HG02571 (cell line): ENCODE measurements at regions not wholly inside any gene's neighbourhood (a gene's known extent, or its start where the extent isn't known, plus 50 kb on each side); places are given as distances from the start of the nearest gene placed in this dataset.
"Not testable (repeated sequence)": the region's sequence is repeated elsewhere in the genome, so short reads cannot be mapped to it uniquely, and the experiment has no call there.

ENCODE experiments used
- ATAC-seq: cut with Tn5 transposase; IDR thresholded peaks from one replicate; pipeline ENCODE4 v1.9.1; 2021; ENCODE audit warnings: mild to moderate bottlenecking, moderate library complexity; ENCODE audit not compliant: unreplicated experiment

DNA sequence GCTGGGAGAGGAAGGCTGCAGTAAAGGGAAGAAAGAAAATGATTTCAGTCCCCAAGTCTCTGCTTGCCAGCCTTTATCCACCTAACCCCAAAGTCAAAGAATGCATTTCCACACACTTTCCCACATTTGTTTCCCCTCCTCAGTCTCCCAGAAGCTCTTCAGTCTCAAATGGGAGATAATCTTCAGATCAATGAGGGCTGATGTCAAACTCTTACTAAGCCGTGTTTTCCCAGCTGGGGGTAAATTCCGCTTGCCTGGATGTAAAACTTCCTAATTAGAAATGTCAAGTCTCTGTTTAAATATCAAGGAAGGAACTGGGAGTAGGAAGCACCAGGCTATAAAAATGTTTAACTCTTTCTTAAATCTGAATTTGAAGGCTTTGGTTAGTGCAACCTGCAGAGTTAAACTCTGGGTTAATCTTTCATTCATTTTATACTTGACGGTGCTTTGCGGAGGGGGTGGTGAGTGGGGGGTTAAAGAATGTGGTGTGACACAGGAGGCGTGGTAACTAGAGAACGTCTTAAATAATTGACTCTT is 601.4 kb upstream of the ACTRT1 start:
- ATAC-seq = no peak

DNA sequence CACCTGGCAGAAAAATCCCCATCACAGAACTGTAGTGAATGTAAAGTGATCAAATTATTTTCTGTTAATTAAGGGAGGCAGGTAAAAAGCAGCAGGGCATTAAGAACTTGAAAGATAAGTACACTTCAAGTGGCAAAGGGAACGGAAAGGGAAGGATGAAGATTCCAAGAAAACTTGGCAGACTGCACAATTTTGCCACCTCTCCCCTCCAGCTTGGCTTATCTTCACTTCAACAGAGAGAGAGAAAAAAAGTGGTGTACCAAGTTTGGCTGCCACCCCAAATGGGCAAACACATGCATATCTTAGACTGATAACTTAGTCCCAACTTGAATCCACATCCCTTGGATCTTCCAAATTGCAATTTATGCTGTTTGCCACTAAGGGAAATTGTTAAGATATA is 598.1 kb upstream of the ACTRT1 start:
- ATAC-seq = no peak

DNA sequence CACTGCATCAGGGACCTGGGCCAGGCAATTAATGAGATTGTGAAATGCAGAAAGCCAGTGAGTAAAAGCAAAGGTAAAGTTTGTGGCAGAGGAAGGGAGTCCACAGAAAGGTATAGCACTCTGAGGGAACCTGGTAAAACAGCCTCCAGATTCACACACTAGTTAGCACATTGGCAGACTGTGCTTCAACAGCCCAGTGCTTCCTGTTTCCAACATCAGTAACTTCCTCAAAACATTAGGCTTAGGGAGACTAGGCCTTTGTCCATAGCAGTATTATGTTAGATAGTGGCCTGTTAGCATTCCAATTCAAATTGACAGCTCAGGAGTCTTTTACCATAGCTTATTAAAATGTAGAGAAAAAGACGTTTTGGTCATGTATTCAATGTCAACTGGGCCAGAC is 582.6 kb upstream of the ACTRT1 start:
- no peak for ATAC-seq

DNA sequence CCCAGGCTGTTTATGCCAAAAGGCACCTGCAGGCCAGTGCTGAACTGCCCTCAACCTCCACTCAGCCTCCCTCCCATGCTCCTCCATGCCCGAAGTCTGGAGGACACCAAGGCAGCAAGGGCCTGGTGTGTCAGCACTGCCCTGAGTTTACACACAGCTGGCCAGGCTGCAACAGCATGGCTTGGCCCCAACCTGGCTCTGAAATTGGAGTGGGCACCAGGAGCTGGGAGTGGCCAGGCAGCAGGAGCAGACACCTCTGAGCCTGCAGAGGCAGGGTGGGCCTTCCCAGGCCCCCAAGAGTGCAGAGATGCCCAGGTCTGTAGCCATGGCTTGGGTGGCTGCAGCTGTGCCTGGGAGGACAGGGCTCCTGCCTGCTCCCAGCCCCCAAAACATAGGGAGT is 571.2 kb upstream of the ACTRT1 start:
- no peak for ATAC-seq

DNA sequence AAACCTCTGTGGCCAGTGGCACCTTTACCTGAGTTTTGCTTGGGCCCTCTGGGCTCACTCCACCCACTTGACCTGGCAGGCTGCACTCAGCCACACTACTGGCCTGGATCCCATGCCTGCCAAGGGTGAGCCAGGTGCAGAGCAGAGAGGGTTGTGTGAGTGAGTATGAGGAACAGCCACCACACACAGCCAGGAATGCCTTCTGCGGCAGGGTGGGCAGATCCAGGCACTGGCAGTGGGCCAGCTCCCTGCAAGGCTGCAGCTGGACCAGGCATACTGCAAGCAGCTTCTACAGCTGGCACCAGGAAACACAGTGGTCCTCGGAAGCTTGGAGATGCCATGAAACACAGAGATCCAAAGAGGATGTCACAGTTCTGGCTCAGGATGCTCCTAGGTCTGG is 570.1 kb upstream of the ACTRT1 start:
- no peak for ATAC-seq

DNA sequence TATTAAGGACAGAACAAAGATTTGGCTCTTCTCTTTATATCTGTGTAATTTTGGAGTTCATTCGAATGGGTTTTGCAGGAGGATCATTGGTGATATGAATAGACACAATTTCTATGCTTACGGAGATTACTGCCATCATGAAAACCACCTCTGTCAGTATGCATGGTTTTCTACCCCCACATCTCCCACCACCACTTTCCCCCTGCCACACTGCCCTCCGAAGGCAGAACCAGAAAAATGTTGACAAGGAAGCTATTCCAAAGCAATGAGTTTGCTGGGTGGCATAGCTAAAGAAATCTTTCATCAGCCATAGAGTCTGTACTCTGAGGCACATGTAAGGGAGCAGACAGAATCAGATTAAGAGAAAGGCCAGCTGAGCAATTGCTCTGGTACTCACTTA is 567.3 kb upstream of the ACTRT1 start:
- ATAC-seq = no peak

DNA sequence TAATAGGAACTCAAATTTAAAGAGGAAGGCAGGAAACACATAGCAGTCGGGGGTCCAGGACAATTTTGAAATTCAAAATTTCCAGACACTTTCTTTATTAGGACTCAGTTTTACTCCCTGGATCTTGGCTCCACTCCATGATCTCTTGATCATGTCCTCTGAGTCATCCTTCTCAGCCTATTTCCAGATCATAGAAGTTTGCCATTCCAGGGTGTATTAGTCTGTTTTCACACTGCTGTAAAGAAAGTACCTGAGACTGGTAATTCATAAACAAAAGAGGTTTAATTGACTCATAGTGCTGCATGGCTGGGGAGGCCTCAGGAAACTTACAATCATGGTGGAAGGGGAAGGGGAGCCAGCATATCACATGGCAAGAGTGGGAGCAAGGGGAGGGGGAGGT is 564.7 kb upstream of the ACTRT1 start:
- ATAC-seq = no peak

DNA sequence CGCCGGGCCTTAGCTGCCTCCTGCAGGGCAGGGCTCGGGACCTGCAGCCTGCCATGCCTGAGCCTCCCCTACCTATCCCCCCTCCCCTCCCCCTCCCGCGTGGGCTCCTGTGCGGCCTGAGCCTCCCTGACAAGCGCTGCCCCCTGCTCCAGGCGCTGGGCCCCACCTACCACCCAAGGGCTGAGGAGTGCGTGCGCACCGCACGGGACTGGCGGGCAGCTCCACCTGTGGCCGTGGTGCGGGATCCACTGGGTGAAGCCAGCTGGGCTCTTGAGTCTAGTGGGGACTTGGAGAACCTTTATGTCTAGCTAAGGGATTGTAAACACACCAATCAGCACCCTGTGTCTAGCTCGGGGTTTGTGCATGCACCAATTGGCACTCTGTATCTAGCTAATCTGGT is 554.6 kb upstream of the ACTRT1 start:
- ATAC-seq = not testable (repeated sequence)

DNA sequence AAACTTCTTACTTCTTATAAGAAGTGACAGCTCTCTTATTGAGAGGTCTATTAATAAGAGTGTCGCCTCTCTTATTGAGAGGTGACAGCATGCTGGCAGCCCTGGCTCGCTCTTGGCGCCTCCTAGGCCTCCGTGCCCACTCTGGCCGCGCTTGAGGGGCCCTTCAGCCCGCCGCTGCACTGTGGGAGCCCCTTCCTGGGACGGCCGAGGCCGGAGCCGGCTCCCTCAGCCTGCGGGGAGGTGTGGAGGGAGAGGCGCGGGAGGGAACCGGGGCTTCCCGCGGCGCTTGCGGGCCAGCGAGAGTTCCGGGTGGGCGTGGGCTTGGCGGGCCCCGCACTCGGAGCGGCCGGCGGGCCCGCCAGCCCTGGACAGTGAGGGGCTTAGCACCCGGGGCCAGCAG is 554.2 kb upstream of the ACTRT1 start:
- ATAC-seq = not testable (repeated sequence)

DNA sequence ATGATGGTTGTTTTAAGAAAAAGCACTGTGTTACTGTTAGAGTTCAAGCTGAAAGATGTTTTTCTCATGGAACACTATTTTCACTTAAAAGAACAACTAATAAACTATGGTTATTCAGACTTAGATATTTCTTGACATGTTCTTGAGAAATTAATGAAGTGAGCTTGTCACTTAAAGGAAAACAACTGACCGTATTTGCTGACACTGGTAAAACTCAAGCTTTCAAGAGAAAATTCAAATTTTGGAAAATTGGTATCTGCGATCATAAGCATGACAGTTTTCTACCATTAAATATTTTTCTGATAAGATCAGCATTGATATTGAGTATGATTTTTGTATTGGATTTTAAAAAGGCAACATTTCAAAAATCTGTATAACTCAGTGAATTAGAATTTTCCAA is 549.5 kb upstream of the ACTRT1 start:
- ATAC-seq = no peak

DNA sequence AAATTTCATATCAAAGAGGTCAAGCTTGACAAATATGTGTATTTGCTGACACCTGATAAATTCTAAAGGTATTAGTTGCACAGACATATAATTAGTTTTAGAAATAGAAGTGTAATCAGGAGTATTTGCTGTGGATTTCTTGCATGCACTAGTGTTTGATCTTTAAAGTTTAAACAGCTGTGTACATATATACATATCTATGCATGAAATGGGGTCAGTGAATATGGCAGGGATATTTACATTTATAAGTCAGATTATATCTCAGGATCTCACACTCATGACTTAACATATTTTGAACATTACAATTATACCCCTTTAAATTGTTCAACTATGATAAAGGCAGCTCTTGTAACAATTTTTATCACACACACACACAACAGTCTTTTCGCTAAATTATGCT is 547.4 kb upstream of the ACTRT1 start:
- ATAC-seq = no peak

DNA sequence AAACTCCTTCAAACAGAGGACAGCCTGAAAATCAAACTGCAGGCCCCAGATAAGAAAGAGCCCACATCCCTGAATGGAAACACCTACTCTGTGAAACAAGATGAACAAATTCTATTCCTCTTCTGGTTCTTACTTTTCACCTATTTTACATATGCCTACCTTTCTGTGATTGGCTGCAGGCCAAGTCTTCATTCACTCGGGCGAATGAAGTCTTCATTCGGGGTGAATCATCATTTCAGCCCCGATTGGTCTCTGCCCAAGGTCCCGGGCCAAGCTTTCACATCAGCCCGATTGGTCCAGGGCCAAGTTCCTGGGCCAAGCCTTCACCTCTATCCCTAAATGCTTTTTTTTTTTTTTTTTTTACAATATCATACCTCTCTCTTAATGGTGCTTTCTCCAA is 529.8 kb upstream of the ACTRT1 start:
- no peak for ATAC-seq

DNA sequence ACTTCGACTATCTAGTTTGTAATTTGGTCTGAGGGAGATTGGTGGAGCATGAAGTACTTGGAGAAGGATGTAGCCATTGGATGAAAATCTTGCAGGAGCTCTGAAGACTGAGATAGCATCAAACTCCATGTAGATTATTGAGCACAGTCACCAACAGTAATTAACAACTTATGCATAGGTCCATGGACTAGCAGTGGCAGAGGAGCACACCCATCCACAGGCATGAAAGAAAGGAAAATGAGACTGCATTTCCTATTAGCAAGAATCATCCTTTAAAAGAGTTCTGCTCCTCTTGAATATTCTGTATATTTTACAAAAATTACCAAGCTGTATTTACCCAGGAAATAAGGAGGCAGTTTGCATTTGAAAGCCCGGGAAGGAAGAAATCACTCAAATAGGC is 529.4 kb upstream of the ACTRT1 start:
- no peak for ATAC-seq

DNA sequence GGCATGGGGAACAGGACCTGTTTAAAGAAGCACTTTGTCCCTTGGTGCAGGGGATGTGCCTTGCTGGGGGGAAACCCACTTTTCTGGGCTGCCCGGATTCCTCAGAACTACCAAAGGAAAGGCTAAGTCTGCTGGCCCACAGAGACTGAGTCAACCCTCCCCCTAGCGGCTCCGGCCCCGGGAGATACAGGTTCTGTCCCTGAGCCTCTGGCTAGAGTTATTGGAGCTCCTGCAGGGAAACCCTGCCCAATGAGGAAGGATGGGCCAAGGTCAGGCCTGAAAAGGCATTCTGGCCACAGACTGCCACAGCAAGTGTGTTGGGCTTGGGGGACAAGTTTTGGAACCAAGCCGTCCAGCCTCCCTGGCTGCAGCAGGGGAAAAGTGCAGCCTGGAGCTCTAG is 490.9 kb upstream of the ACTRT1 start:
- ATAC-seq = no peak

DNA sequence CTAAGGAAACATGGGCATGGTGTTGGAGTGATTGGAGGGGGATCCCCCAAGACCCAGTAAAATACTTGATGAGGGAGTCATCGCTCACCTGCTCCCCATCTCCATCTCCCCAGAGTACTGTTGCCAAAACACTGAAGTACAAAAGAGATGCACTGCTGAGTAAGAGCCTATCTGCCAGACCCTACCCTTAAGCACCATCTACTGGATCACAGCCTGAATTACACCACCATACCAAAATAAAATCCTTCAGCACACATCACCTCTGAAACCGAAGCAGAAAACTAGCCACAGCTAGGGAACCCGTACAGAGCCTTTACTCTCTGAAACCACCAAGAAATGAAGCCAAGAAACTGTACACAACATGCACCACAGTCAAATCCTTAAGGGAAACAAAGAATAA is 466.3 kb upstream of the ACTRT1 start:
- ATAC-seq = no peak

DNA sequence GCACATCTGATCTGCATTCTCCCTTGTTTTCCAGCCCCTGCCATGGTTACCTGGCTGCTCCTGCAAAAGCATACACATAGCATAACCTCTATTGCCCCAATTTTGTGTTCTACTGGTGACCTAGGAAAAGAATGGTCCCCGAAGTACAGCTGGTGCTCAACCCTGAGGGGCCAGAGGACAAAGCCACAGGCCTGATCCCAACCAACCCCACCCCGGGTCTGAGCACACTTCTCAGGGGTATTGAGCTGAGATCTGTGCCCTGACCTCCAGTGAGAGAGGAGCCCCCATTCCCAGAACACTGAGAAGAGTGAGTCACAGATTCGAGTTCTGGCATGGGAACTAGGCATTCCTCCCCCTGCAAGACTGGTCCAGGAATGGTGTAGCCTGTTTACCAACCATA is 465.5 kb upstream of the ACTRT1 start:
- no peak for ATAC-seq

DNA sequence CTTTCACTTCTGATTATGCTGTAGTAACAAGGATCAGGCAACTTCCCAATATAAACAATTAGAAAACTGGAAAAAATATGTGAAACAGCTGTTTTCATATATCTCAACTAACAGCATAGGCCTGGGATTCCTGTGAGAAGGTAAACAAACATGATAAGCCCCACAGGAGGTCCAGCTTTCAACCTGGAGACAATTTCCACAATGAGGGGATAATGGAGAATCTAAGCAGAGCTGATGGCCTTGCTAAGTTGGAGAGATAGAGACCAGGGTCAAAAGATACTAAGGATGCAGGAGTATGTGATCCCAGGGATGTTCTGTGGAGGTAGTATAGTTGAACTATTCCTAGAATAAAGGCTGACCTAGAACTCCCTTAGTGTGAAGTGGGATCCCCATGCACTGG is 452.3 kb upstream of the ACTRT1 start:
- no peak for ATAC-seq

DNA sequence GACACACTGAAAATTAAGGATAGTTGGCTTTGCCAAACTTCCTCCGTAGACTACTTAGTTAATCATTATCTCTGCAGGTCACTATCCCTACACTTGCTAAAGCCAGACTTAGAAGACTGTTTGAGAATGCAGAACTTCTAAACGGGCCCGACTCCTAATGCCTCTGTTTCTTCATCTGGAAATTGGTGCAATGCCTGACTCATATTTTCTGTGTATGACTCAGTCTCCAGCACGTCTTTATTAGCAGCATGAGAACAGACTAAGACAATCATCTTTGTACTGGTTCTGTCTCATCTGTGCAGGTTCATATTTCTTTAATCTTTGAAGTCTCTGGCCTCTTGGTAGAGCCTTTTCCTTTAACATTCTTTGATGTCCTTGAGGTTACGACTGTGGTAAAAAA is 411.9 kb upstream of the ACTRT1 start:
- no peak for ATAC-seq

DNA sequence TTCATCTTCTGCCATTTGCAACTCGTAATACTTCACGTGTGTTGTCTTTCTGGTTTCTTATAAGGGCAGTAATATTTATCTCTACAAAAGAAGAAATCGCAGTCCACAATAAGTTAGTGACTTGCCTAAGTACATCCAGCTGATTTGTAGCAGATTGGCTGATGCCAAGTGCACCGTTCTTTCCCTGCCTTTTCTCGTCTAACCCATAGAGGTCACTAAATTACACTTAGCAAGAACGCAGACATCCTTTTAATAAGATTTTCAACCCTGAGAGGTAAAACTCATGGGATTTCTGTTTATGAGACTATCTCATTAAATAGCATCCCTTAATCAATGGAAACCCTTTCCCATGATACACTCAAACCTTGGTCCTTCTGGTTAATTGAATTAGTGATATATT is 408.6 kb upstream of the ACTRT1 start:
- ATAC-seq = no peak

DNA sequence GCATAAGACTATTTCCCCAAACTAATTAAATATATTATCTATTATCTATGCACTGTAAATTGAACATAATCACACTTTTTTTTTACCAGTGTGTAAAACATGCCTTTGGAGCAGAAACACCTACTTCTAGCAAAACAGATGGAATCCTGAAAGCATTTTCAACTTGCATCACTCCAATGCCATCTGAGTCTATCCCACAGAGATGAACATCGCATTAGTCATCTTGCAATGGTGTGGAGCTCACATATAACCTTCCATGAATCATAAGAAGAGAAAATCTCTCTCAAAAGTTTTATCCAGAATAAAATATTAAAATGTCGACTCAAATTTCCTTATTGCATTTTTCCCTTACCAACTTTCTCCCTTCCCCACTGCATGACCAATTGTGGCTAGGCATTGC is 406.7 kb upstream of the ACTRT1 start:
- no peak for ATAC-seq

DNA sequence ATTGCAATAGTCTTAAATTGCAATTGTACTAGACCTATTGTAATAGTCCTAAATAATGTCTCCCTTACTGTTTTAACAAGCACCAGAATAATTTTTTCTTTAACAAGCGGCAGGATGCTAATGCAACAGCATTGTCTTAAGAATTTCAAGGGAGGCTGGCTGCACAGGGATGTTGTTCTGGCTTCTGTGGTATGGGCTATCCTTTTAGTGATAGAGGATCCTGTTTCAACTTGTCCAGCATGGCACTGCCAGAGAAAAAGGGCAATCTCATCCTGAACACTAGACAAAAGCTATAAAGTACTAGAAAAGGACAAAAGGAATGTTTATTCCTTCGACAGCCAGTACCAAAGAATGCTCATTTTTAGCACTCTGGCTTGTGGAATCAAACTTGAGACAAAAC is 405.5 kb upstream of the ACTRT1 start:
- ATAC-seq = no peak

DNA sequence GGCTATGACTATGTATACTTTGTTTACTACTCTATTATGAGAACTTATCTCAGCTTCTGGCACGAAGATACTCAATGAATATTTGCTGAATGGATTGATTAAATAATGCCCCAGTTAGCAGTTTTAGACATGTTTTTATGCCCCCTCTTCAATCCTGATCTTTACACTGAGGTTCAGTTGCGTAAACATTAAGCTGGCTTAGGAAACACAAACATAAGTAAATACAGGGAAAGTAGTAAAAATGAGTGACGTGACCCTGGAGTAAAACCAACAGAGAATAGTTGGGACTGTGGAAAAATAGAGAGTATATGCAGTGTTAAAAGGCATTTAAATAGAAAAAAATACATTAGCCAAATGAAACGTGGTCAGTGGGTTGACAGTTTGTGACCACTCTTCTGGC is 387.0 kb upstream of the ACTRT1 start:
- no peak for ATAC-seq

DNA sequence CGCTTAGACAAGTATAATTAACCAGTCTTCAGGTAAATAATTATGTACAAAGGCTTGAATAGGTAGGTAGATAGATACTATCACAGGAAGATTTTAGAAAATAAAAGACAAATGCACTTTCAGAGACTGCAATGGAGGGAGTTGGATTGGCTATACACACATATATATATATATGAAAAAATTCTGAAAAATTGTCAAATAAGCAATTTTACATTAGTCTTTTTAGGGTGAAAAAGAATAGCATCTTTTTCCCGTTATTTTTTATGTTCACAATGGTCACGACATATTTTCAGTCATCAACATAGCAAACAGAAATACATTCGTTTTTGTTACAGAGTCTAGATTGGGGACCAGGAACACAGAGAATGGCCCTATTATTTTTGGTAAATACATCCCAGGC is 385.9 kb upstream of the ACTRT1 start:
- no peak for ATAC-seq
